Panc1 (cell line): ENCODE measurements at regions not wholly inside any gene's neighbourhood (a gene's known extent, or its start where the extent isn't known, plus 50 kb on each side); places are given as distances from the start of the nearest gene placed in this dataset.

Source experiments
- ATAC-seq: fragments of 200-7000 bp; cut with Tn5 transposase; 2 replicates; pipeline ENCODE4 v1.9.1; 2020; ENCODE audit warnings: mild to moderate bottlenecking, moderate library complexity
- BruUV-seq: library from RNA; stranded (reverse); fragments of 400-500 nt; replicated peaks from 2 replicates; lab custom pipeline; 2021; lab: Mats Ljungman, UMichigan
- CTCF ChIA-PET: fragments of 300-600 bp; sonication (Branson Sonifier 250); formaldehyde crosslinking; loops from one replicate; lab custom pipeline; 2022; ENCODE audit warnings: antibody characterized with exemption; lab: Charles Lee
- POLR2A ChIA-PET: fragments of 300-600 bp; sonication (Branson Sonifier 250); formaldehyde crosslinking; loops from one replicate; lab custom pipeline; 2022; ENCODE audit warnings: antibody characterized with exemption; lab: Charles Lee
- DNase-seq: peaks from one replicate; pipeline ENCODE4 v3.0.0-alpha.2; 2010; ENCODE audit warnings: low read depth, low spot score
- H3K27ac ChIP-seq: 2 replicates; pipeline ENCODE4 v1.5.1; 2011; ENCODE audit warnings: mild to moderate bottlenecking, low read length, inconsistent platforms
- H3K27me3 ChIP-seq: fragments of 200-500 bp; sonication (Bioruptor generic); 2 replicates; pipeline ENCODE4 v1.6.0; 2014; ENCODE audit warnings: low read length, inconsistent platforms; ENCODE audit not compliant: control insufficient read depth, insufficient read depth
- H3K36me3 ChIP-seq: fragments of 200-500 bp; sonication (Bioruptor generic); 2 replicates; pipeline ENCODE4 v1.5.1; 2014; ENCODE audit warnings: inconsistent platforms, mild to moderate bottlenecking, low read length, moderate library complexity; ENCODE audit not compliant: control insufficient read depth, insufficient read depth
- H3K4me1 ChIP-seq: 2 replicates; pipeline ENCODE4 v1.5.1; 2011; ENCODE audit warnings: inconsistent platforms, mild to moderate bottlenecking, low read length, moderate library complexity; ENCODE audit not compliant: control insufficient read depth, insufficient read depth
- H3K4me3 ChIP-seq, 2 experiments: 2 replicates each; pipeline ENCODE4 v1.5.1; 2011 to 2012; ENCODE audit warnings: low read depth in 2 of 2, low read length in 2 of 2, mild to moderate bottlenecking in 2 of 2, inconsistent platforms in 1 of 2, moderate library complexity in 1 of 2
- H3K9me3 ChIP-seq: fragments of 200-500 bp; sonication (Bioruptor generic); 2 replicates; pipeline ENCODE4 v1.5.1; 2014; ENCODE audit warnings: low read depth, mild to moderate bottlenecking, inconsistent platforms, low read length, moderate library complexity; ENCODE audit not compliant: control insufficient read depth, insufficient read depth
- CTCF ChIP-seq: fragments of 450-650 bp; IDR thresholded peaks from 2 replicates; pipeline ENCODE4 v1.5.1; 2017; ENCODE audit warnings: mild to moderate bottlenecking
- POLR2AphosphoS5 ChIP-seq: IDR thresholded peaks from 2 replicates; pipeline ENCODE4 v1.6.1; 2012; ENCODE audit warnings: mild to moderate bottlenecking, low read depth, low read length, moderate library complexity
- REST ChIP-seq, 2 experiments: IDR thresholded peaks; 2 replicates each; pipeline ENCODE4 v1.6.1; 2011 to 2012; ENCODE audit warnings: low read depth in 2 of 2, control low read depth in 1 of 2, low read length in 1 of 2, mild to moderate bottlenecking in 1 of 2, moderate library complexity in 1 of 2; ENCODE audit not compliant: insufficient read depth in 1 of 2
- SIN3A ChIP-seq: IDR thresholded peaks from 2 replicates; pipeline ENCODE4 v1.6.1; 2012; ENCODE audit warnings: low read depth, mild to moderate bottlenecking, low read length, moderate library complexity, borderline replicate concordance; ENCODE audit not compliant: insufficient read depth
- TCF7L2 ChIP-seq: IDR thresholded peaks from 2 replicates; pipeline ENCODE4 v1.6.1; 2011; ENCODE audit warnings: mild to moderate bottlenecking, low read depth, low read length, inconsistent platforms
- in situ Hi-C: cut with HindIII; loops from 2 replicates; pipeline ENCODE4 v1.10.0; 2016; ENCODE audit warnings: low sequenced_read_pairs, low pct_unique_long_range_greater_than_20kb
- intact Hi-C: fragments of 100-400 bp; cut with micrococcal nuclease; formaldehyde crosslinking; loops from one replicate; pipeline ENCODE4 v1.10.0; 2022; ENCODE audit not compliant: unreplicated experiment

- in situ Hi-C loops (no loop called here), intact Hi-C loops (no loop called here)
- H3K27me3 ChIP-seq, result no peaks in the 10 kb centered on the region
- ChIA-PET POLR2A (no interaction called here), CTCF (no interaction called here)
- DNase-seq, result no peak
- no peak for TF ChIP-seq REST (IDR thresholded peaks at IDR 0.05; ENCODE audit: insufficient read depth in 1 of 2, low read depth in 2 of 2, low read length in 1 of 2)
- no peak for TF ChIP-seq POLR2AphosphoS5
- TF ChIP-seq CTCF, result no peak
- no peak for TF ChIP-seq SIN3A
- no peak for TF ChIP-seq TCF7L2
- H3K4me1 ChIP-seq, result no peaks in the 10 kb centered on the region
- no peak overlapping the region for H3K4me3 ChIP-seq
- H3K36me3 ChIP-seq, result no peaks in the 10 kb centered on the region
- H3K9me3 ChIP-seq, result no peaks in the 10 kb centered on the region
- no peak for ATAC-seq
- BruUV-seq, result no TSS peak
- H3K27ac ChIP-seq, result no peak overlapping the region
These were observed 355.4 kb downstream of the MAFB start for GRCh38 chr20:40333591-40333990.

- no TSS peak for BruUV-seq
- ATAC-seq (no peak), DNase-seq (no peak)
- Histone ChIP-seq H3K4me3 (no peak overlapping the region), H3K27ac (no peak overlapping the region), H3K4me1 (no peaks in the 10 kb centered on the region), H3K27me3 (no peaks in the 10 kb centered on the region), H3K36me3 (no peaks in the 10 kb centered on the region), H3K9me3 (no peaks in the 10 kb centered on the region)
- CTCF ChIA-PET, result no interaction called here
- no peak for TF ChIP-seq REST (IDR thresholded peaks at IDR 0.05; ENCODE audit: insufficient read depth in 1 of 2, low read depth in 2 of 2, low read length in 1 of 2)
- TF ChIP-seq POLR2AphosphoS5, result no peak
- TF ChIP-seq TCF7L2, result no peak
- no peak for TF ChIP-seq SIN3A
- no peak for TF ChIP-seq CTCF
- in situ Hi-C loops (no loop called here), intact Hi-C loops (no loop called here)
- POLR2A ChIA-PET, result no interaction called here
These were observed 357.1 kb downstream of the MAFB start for GRCh38 chr20:40331807-40332560.
